Keratinocyte (primary cell): ENCODE measurements at regions not wholly inside any gene's neighbourhood (a gene's known extent, or its start where the extent isn't known, plus 50 kb on each side); places are given as distances from the start of the nearest gene placed in this dataset.

Source experiments
- DNase-seq: peaks from one replicate; pipeline ENCODE4 v3.0.0-alpha.2; 2011; ENCODE audit warnings: low read depth, missing footprints, low spot score
- FAIRE-seq: peaks from 2 replicates; lab custom pipeline; 2011; peaks lifted over from hg19 to GRCh38; lab: Jason Lieb, UNC
- H2AFZ ChIP-seq: 2 replicates; pipeline ENCODE4 v1.6.0; 2012; ENCODE audit warnings: low read length, control low read depth, inconsistent platforms; ENCODE audit not compliant: control insufficient read depth
- H3K27ac ChIP-seq: 2 replicates; pipeline ENCODE4 v1.5.1; 2011; ENCODE audit warnings: low read length; ENCODE audit not compliant: control insufficient read depth, insufficient read depth
- H3K27me3 ChIP-seq: 3 replicates; pipeline ENCODE4 v1.6.0; 2011; ENCODE audit warnings: low read length; ENCODE audit not compliant: control insufficient read depth, insufficient read depth; ENCODE audit errors: extremely low read depth
- H3K36me3 ChIP-seq, 2 experiments: 2 replicates in 1 of 2; 3 replicates in 1 of 2; pipeline ENCODE4 v1.5.1; 2011; ENCODE audit warnings: low read length in 2 of 2, mild to moderate bottlenecking in 1 of 2; ENCODE audit not compliant: control insufficient read depth in 2 of 2, insufficient read depth in 2 of 2; ENCODE audit errors: extremely low read depth in 1 of 2
- H3K4me1 ChIP-seq: 3 replicates; pipeline ENCODE4 v1.5.1; 2011; ENCODE audit warnings: low read length; ENCODE audit not compliant: control insufficient read depth, insufficient read depth; ENCODE audit errors: extremely low read depth
- H3K4me2 ChIP-seq: 3 replicates; pipeline ENCODE4 v1.6.0; 2011; ENCODE audit warnings: low read depth, low read length; ENCODE audit not compliant: control insufficient read depth, insufficient read depth; ENCODE audit errors: extremely low read depth
- H3K4me3 ChIP-seq, 3 experiments: fragments of 200-600 bp in 1 of 3; sonication (generic) in 1 of 3; 2 replicates in 2 of 3; 3 replicates in 1 of 3; pipeline ENCODE4 v1.5.1; 2011 to 2016; ENCODE audit warnings: low read length in 3 of 3, mild to moderate bottlenecking in 3 of 3, control low read depth in 2 of 3, inconsistent platforms in 1 of 3, low read depth in 1 of 3, mixed read lengths in 1 of 3, mixed run types in 1 of 3, moderate library complexity in 1 of 3; ENCODE audit not compliant: control insufficient read depth in 2 of 3, insufficient read depth in 2 of 3; ENCODE audit errors: extremely low read depth in 1 of 3
- H3K79me2 ChIP-seq: 2 replicates; pipeline ENCODE4 v1.6.0; 2012; ENCODE audit warnings: low read length; ENCODE audit not compliant: control insufficient read depth, insufficient read depth
- H3K9ac ChIP-seq: 3 replicates; pipeline ENCODE4 v1.6.0; 2011; ENCODE audit warnings: low read length; ENCODE audit not compliant: control insufficient read depth, insufficient read depth; ENCODE audit errors: extremely low read depth
- H3K9me1 ChIP-seq: 3 replicates; pipeline ENCODE4 v1.6.0; 2011; ENCODE audit warnings: low read length; ENCODE audit not compliant: control insufficient read depth, insufficient read depth; ENCODE audit errors: extremely low read depth
- H3K9me3 ChIP-seq: 2 replicates; pipeline ENCODE4 v1.5.1; 2012; ENCODE audit warnings: low read depth, low read length; ENCODE audit not compliant: control insufficient read depth
- H4K20me1 ChIP-seq: 3 replicates; pipeline ENCODE4 v1.6.0; 2011; ENCODE audit warnings: low read length; ENCODE audit not compliant: control insufficient read depth, insufficient read depth; ENCODE audit errors: extremely low read depth
- EZH2 ChIP-seq: IDR thresholded peaks from one replicate; pipeline ENCODE4 v1.6.1; 2012; ENCODE audit warnings: inconsistent platforms, mild to moderate bottlenecking, low read length, moderate library complexity
- dilution Hi-C: fragments of 300-500 bp; cut with MboI; formaldehyde crosslinking; loops from one replicate; pipeline ENCODE4 v1.7.0; 2020; ENCODE audit warnings: low sequenced_read_pairs; ENCODE audit not compliant: extremely low pct_ligation_motif_present
- TF ChIP-seq, protein P1 (sequence below), 3 experiments: IDR thresholded peaks in 1 of 3; conservative IDR thresholded peaks in 1 of 3; optimal IDR thresholded peaks in 1 of 3; 2 replicates in 2 of 3; 3 replicates in 1 of 3; pipeline versions ENCODE3 to v1.5.1; 2011; ENCODE audit warnings: low read length in 3 of 3, mild to moderate bottlenecking in 3 of 3, moderate library complexity in 2 of 3, control low read depth in 1 of 3, inconsistent platforms in 1 of 3; ENCODE audit not compliant: insufficient read depth in 2 of 3; ENCODE audit errors: extremely low read depth in 1 of 3

DNA sequence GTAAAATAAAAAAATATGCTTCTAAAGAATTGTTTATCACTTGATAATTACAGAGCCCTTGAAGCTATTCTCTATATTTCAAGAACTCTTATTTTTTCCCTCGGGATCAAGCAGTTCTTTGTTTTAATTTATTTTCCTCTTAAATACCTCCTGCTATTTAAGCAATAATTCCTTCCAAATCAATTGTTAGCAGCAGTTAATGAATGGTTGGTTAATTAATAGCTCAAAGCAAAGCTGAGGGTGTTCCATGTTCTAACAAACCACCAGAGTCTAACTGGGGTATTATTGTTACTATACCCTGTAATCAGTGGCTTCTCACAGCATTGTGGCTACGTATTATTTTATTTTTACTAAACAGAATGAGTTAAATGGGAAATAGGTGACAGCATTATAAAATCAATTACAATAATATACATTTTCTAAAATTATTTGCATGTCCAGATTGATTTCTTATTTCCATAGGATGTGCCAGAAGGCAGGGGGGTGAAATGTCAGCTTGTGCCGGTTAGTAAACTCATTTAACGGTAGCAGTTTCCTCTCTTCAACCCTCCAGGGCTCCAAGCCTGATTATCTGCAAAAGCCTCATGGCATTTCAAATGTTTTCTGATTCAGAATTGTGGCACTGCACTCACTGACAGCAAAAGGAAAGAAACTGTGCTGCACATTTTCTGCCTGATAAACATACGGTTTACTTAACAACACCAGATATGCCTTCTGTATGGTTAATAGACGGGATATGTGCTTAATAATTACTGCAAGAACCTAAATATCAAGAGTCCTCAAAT is 286.9 kb upstream of the EMCN start:
- no peaks in the 10 kb centered on the region for H3K36me3 ChIP-seq
- dilution Hi-C loops, result no loop called here
- H3K27ac ChIP-seq, result no peak overlapping the region
- H3K9ac ChIP-seq, result no peak overlapping the region
- no peaks in the 10 kb centered on the region for H3K79me2 ChIP-seq
- no peaks in the 10 kb centered on the region for H3K27me3 ChIP-seq
- H3K4me1 ChIP-seq, result no peaks in the 10 kb centered on the region
- TF ChIP-seq EZH2, result no peak
- TF ChIP-seq, protein P1, sequence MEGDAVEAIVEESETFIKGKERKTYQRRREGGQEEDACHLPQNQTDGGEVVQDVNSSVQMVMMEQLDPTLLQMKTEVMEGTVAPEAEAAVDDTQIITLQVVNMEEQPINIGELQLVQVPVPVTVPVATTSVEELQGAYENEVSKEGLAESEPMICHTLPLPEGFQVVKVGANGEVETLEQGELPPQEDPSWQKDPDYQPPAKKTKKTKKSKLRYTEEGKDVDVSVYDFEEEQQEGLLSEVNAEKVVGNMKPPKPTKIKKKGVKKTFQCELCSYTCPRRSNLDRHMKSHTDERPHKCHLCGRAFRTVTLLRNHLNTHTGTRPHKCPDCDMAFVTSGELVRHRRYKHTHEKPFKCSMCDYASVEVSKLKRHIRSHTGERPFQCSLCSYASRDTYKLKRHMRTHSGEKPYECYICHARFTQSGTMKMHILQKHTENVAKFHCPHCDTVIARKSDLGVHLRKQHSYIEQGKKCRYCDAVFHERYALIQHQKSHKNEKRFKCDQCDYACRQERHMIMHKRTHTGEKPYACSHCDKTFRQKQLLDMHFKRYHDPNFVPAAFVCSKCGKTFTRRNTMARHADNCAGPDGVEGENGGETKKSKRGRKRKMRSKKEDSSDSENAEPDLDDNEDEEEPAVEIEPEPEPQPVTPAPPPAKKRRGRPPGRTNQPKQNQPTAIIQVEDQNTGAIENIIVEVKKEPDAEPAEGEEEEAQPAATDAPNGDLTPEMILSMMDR (optimal IDR thresholded peaks at IDR 0.05 in 1 of 3, IDR thresholded peaks at IDR 0.05 in 1 of 3, conservative IDR thresholded peaks at IDR 0.05 in 1 of 3; ENCODE audit: extremely low read depth in 1 of 3, insufficient read depth in 2 of 3, low read length in 3 of 3), result no peak
- DNase-seq (no peak), FAIRE-seq (no peak)
- H3K9me1 ChIP-seq, result no peaks in the 10 kb centered on the region
- no peak overlapping the region for H2AFZ ChIP-seq
- no peak overlapping the region for H3K4me3 ChIP-seq
- H3K9me3 ChIP-seq, result no peaks in the 10 kb centered on the region
- no peaks in the 10 kb centered on the region for H4K20me1 ChIP-seq
- no peak overlapping the region for H3K4me2 ChIP-seq

DNA sequence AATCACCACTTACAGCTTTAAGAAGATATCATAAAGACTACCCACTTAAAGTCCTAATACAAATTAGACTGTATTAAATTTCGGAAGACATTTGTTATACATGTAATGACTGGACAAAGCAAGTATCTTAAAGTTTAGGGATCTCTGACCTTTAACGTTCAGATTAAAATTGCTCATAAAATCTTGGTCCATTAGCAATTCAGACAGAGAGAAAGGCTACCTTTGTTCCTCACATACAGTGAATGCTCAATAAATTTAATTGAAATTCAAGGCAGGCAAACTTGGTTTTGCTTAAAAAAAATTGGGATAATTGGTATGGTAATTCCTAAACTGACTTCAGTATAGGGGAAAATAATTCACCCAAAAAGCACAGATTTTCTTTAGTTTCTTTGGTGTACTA is 285.9 kb upstream of the EMCN start:
- no peaks in the 10 kb centered on the region for H3K36me3 ChIP-seq
- dilution Hi-C loops, result no loop called here
- H3K9me1 ChIP-seq, result no peaks in the 10 kb centered on the region
- no peak for FAIRE-seq
- H3K4me3 ChIP-seq, result no peak overlapping the region
- no peaks in the 10 kb centered on the region for H3K79me2 ChIP-seq
- no peak overlapping the region for H3K4me2 ChIP-seq
- TF ChIP-seq EZH2, result no peak
- TF ChIP-seq, protein P1 (optimal IDR thresholded peaks at IDR 0.05 in 1 of 3, IDR thresholded peaks at IDR 0.05 in 1 of 3, conservative IDR thresholded peaks at IDR 0.05 in 1 of 3; ENCODE audit: extremely low read depth in 1 of 3, insufficient read depth in 2 of 3, low read length in 3 of 3), result no peak
- no peaks in the 10 kb centered on the region for H3K9me3 ChIP-seq
- no peak overlapping the region for H3K9ac ChIP-seq
- DNase-seq, result no peak
- no peaks in the 10 kb centered on the region for H3K4me1 ChIP-seq
- no peaks in the 10 kb centered on the region for H4K20me1 ChIP-seq
- H3K27me3 ChIP-seq, result no peaks in the 10 kb centered on the region
- H3K27ac ChIP-seq, result no peak overlapping the region
- H2AFZ ChIP-seq, result no peak overlapping the region
